Activated B cell treated with CpG ODN at 0.5 μM for 24 hours (primary cell): ENCODE measurements at regions not wholly inside any gene's neighbourhood (a gene's known extent, or its start where the extent isn't known, plus 50 kb on each side); places are given as distances from the start of the nearest gene placed in this dataset.

Source experiments
- ATAC-seq: fragments of 200-7000 bp; cut with Tn5 transposase; one replicate; pipeline ENCODE4 v1.10.0; 2021; ENCODE audit warnings: low read depth, mild to moderate bottlenecking, moderate library complexity
- CTCF ChIA-PET: fragments of 350-600 bp; sonication (Branson Sonifier 250); formaldehyde crosslinking; loops from one replicate; lab custom pipeline; 2021; ENCODE audit warnings: antibody characterized with exemption; lab: Charles Lee
- POLR2A ChIA-PET: fragments of 350-600 bp; sonication (Branson Sonifier 250); formaldehyde crosslinking; loops from one replicate; lab custom pipeline; 2021; ENCODE audit warnings: antibody characterized with exemption; lab: Charles Lee
- DNase-seq: peaks from one replicate; pipeline ENCODE4 v3.0.0; 2022
- H3K27ac Mint-ChIP-seq: one replicate; pipeline ENCODE4 v1.8.0; 2020; ENCODE audit warnings: mixed read lengths
- H3K27me3 Mint-ChIP-seq: one replicate; pipeline ENCODE4 v1.8.0; 2021; ENCODE audit warnings: mixed read lengths
- H3K36me3 Mint-ChIP-seq: one replicate; pipeline ENCODE4 v1.8.0; 2021; ENCODE audit warnings: low read depth, mixed read lengths
- H3K4me1 Mint-ChIP-seq: one replicate; pipeline ENCODE4 v1.8.0; 2021; ENCODE audit warnings: mixed read lengths
- H3K4me3 Mint-ChIP-seq: one replicate; pipeline ENCODE4 v1.8.0; 2020; ENCODE audit warnings: mild to moderate bottlenecking, mixed read lengths
- H3K9me3 Mint-ChIP-seq: one replicate; pipeline ENCODE4 v1.8.0; 2020; ENCODE audit warnings: mixed read lengths
- CTCF ChIP-seq: fragments of 200-600 bp; IDR thresholded peaks from one replicate; pipeline ENCODE4 v1.8.0; 2022; ENCODE audit warnings: antibody characterized with exemption, mild to moderate bottlenecking
- intact Hi-C: fragments of 100-400 bp; cut with micrococcal nuclease; formaldehyde crosslinking; loops from one replicate; pipeline ENCODE4 v1.15.1; 2024

DNA sequence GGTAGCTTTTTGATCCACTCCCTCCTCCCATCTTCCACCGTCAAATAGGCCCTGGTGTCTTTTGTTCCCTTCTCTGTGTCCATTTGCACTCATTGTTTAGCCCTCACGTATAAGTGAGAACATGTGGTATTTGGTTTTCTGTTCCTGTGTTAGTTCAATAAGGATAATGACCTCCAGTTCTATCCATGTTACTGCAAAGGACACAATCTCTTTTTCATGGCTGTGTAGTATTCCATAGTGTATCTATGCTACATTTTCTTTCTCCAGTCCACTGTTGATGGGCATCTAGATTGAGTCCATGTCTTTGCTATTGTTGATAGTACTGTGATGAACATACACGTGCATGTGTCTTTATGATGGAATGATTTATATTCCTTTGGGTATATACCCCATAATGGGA lies 136.0 kb upstream of the USP29 start:
- H3K9me3 Mint-ChIP-seq = peaks cover 25% of the 10 kb centered on the region
- no peaks in the 10 kb centered on the region for H3K36me3 Mint-ChIP-seq
- ChIA-PET CTCF (no interaction called here), POLR2A (no interaction called here)
- DNase-seq (no peak), ATAC-seq (no peak)
- intact Hi-C loops = no loop called here
- TF ChIP-seq CTCF = no peak
- H3K27me3 Mint-ChIP-seq = no peaks in the 10 kb centered on the region
- no peak overlapping the region for H3K4me3 Mint-ChIP-seq
- no peaks in the 10 kb centered on the region for H3K4me1 Mint-ChIP-seq
- H3K27ac Mint-ChIP-seq = no peak overlapping the region

GRCh38 chr19:56986386-56986785 lies 133.4 kb upstream of the USP29 start:
- no peak for DNase-seq
- Mint-ChIP-seq H3K27me3 (no peaks in the 10 kb centered on the region), H3K27ac (no peak overlapping the region), H3K4me3 (no peak overlapping the region), H3K9me3 (peaks cover 33% of the 10 kb centered on the region), H3K36me3 (no peaks in the 10 kb centered on the region), H3K4me1 (no peaks in the 10 kb centered on the region)
- TF ChIP-seq CTCF = no peak
- no peak for ATAC-seq
- CTCF ChIA-PET = no interaction called here
- intact Hi-C loops = no loop called here
- POLR2A ChIA-PET = no interaction called here

DNA sequence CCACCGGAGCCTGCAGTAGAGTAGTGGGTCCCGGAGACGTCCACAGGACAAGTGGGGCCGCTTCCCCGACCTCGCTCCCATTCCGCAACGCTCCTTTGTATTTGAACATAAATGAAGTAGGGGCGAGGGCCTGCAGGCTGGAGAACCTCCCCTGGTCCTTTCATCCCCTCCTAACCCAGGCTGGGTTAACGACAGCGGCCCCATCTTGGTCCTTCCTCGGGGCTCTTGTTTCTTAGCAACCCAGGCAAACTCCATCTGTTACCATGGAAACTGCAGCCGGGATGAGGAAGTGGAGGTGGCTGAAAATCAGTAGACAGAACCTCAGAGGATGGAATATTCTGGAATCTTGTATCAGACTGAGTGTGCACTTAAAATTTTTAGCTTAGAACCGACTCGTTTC lies 132.6 kb upstream of the USP29 start:
- Mint-ChIP-seq H3K4me3 (no peak overlapping the region), H3K9me3 (peaks cover 30% of the 10 kb centered on the region), H3K4me1 (no peaks in the 10 kb centered on the region), H3K27ac (no peak overlapping the region), H3K27me3 (no peaks in the 10 kb centered on the region), H3K36me3 (no peaks in the 10 kb centered on the region)
- POLR2A ChIA-PET = no interaction called here
- ATAC-seq (no peak), DNase-seq (no peak)
- intact Hi-C loops = no loop called here
- TF ChIP-seq CTCF = no peak
- CTCF ChIA-PET = no interaction called here

- no peaks in the 10 kb centered on the region for H3K27me3 Mint-ChIP-seq
- TF ChIP-seq CTCF = no peak
- H3K4me1 Mint-ChIP-seq = no peaks in the 10 kb centered on the region
- ATAC-seq = no peak
- CTCF ChIA-PET = no interaction called here
- H3K36me3 Mint-ChIP-seq = no peaks in the 10 kb centered on the region
- no peak for DNase-seq
- no peak overlapping the region for H3K4me3 Mint-ChIP-seq
- H3K9me3 Mint-ChIP-seq = peaks cover 36% of the 10 kb centered on the region
- intact Hi-C loops = no loop called here
- POLR2A ChIA-PET = no interaction called here
- no peak overlapping the region for H3K27ac Mint-ChIP-seq
These were observed 131.5 kb upstream of the USP29 start for GRCh38 chr19:56988299-56988698.

DNA sequence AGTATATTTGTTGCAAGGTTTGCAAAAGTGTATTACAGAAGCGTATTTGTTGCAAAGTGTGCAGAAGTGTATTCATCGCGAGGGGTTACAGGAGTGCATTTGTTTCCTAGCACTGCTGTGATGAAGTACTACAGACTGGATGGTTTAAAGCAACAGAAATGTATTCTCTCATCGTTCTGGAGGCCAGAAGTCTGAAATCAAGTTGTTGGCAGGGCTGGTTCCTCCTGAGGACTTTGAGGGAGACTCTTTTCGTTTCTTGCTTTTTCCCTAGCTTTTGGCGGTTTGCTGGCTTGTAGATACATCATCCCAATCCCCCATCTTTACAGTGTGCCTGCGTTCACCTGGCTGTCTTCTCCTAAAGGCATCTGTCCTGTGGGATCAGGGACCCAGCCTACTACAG lies 127.9 kb upstream of the USP29 start:
- Mint-ChIP-seq H3K4me1 (no peaks in the 10 kb centered on the region), H3K27ac (no peak overlapping the region), H3K4me3 (no peak overlapping the region), H3K27me3 (no peaks in the 10 kb centered on the region), H3K9me3 (peaks cover 31% of the 10 kb centered on the region), H3K36me3 (no peaks in the 10 kb centered on the region)
- ATAC-seq (no peak), DNase-seq (no peak)
- TF ChIP-seq CTCF = no peak
- intact Hi-C loops = no loop called here
- CTCF ChIA-PET = no interaction called here
- POLR2A ChIA-PET = no interaction called here
